B cell (primary cell): ENCODE measurements at regions not wholly inside any gene's neighbourhood (a gene's known extent, or its start where the extent isn't known, plus 50 kb on each side); places are given as distances from the start of the nearest gene placed in this dataset.

Experiments
- ATAC-seq: fragments of 200-7000 bp; cut with Tn5 transposase; one replicate; pipeline ENCODE4 v1.10.0; 2021; ENCODE audit warnings: low read depth, mild to moderate bottlenecking, moderate number of reproducible peaks, moderate library complexity
- CTCF ChIA-PET: fragments of 350-600 bp; sonication (Branson Sonifier 250); formaldehyde crosslinking; loops from one replicate; lab custom pipeline; 2021; ENCODE audit warnings: antibody characterized with exemption, inconsistent platforms; lab: Charles Lee
- POLR2A ChIA-PET: fragments of 350-600 bp; sonication (Branson Sonifier 250); formaldehyde crosslinking; loops from one replicate; lab custom pipeline; 2021; ENCODE audit warnings: antibody characterized with exemption; lab: Charles Lee
- DNase-seq: peaks from one replicate; pipeline ENCODE4 v3.0.0; 2013
- H2AFZ ChIP-seq: 2 replicates; pipeline ENCODE4 v1.6.1; 2012; ENCODE audit warnings: mild to moderate bottlenecking, low read depth, low read length; ENCODE audit not compliant: insufficient read depth, poor library complexity, severe bottlenecking
- H3K27ac ChIP-seq, 2 donors: 1 replicate in 1 of 2; 2 replicates in 1 of 2; pipeline ENCODE4 v1.5.1; 2012 to 2013; ENCODE audit warnings: low read length in 2 of 2, mild to moderate bottlenecking in 2 of 2, moderate library complexity in 1 of 2
- H3K27me3 ChIP-seq, 4 experiments: fragments of 200-600 bp in 1 of 4; sonication (generic) in 1 of 4; replicated peaks in 1 of 4; 1 replicate in 2 of 4; 2 replicates in 2 of 4; pipeline versions ENCODE4 v1.6.1 to v1.7.0; 2013 to 2016; ENCODE audit warnings: low read length in 3 of 4, mild to moderate bottlenecking in 2 of 4, mixed read lengths in 1 of 4, moderate library complexity in 1 of 4; ENCODE audit not compliant: insufficient read depth in 4 of 4, control insufficient read depth in 3 of 4; ENCODE audit errors: control extremely low read depth in 1 of 4
- H3K36me3 ChIP-seq, 2 experiments: replicated peaks in 1 of 2; 1 replicate in 1 of 2; 2 replicates in 1 of 2; pipeline versions ENCODE4 v1.6.1 to v1.7.1; 2013; ENCODE audit warnings: low read length in 1 of 2; ENCODE audit not compliant: insufficient read depth in 2 of 2, control insufficient read depth in 1 of 2; ENCODE audit errors: control extremely low read depth in 1 of 2, extremely low read depth in 1 of 2
- H3K4me1 ChIP-seq, 2 donors: fragments of 200-600 bp in 1 of 2; sonication (generic) in 1 of 2; 1 replicate in 1 of 2; 2 replicates in 1 of 2; pipeline versions ENCODE4 v1.5.1 to v1.6.1; 2013 to 2017; ENCODE audit warnings: low read length in 2 of 2; ENCODE audit not compliant: control insufficient read depth in 2 of 2, insufficient read depth in 2 of 2
- H3K4me2 ChIP-seq: replicated peaks from 2 replicates; pipeline ENCODE3; 2012; ENCODE audit warnings: mild to moderate bottlenecking, low read depth, low read length; ENCODE audit not compliant: poor library complexity, severe bottlenecking
- H3K4me3 ChIP-seq, 5 experiments: fragments of 200-600 bp in 1 of 5; sonication (generic) in 1 of 5; 1 replicate in 3 of 5; 2 replicates in 2 of 5; pipeline versions ENCODE4 v1.5.1 to v1.7.0; 2011 to 2016; ENCODE audit warnings: low read length in 4 of 5, mild to moderate bottlenecking in 4 of 5, low read depth in 2 of 5, control low read depth in 1 of 5, moderate library complexity in 1 of 5; ENCODE audit not compliant: insufficient read depth in 1 of 5; ENCODE audit errors: control extremely low read depth in 1 of 5, extremely low read depth in 1 of 5
- H3K79me2 ChIP-seq: fragments of 200-600 bp; sonication (generic); one replicate; pipeline ENCODE4 v1.6.0; 2016; ENCODE audit warnings: low read length; ENCODE audit not compliant: control insufficient read depth, insufficient read depth
- H3K9ac ChIP-seq: fragments of 200-600 bp; sonication (generic); 2 replicates; pipeline ENCODE4 v1.6.1; 2017; ENCODE audit warnings: mild to moderate bottlenecking, low read length, moderate library complexity
- H3K9me3 ChIP-seq, 3 donors: one replicate each; pipeline versions ENCODE4 v1.6.1 to v1.7.1; 2013; ENCODE audit warnings: low read length in 2 of 3; ENCODE audit not compliant: control insufficient read depth in 2 of 3, insufficient read depth in 1 of 3; ENCODE audit errors: control extremely low read depth in 1 of 3
- H4K20me1 ChIP-seq: 2 replicates; pipeline ENCODE4 v1.6.0; 2012; ENCODE audit warnings: mild to moderate bottlenecking, low read length; ENCODE audit not compliant: insufficient read depth, control insufficient read depth, poor library complexity, severe bottlenecking
- H3K27ac Mint-ChIP-seq: one replicate; pipeline ENCODE4 v1.8.0; 2021; ENCODE audit warnings: mixed read lengths
- H3K27me3 Mint-ChIP-seq: one replicate; pipeline ENCODE4 v1.8.0; 2021; ENCODE audit warnings: mixed read lengths
- H3K4me1 Mint-ChIP-seq: one replicate; pipeline ENCODE4 v1.8.0; 2021; ENCODE audit warnings: mixed read lengths
- H3K4me3 Mint-ChIP-seq: one replicate; pipeline ENCODE4 v1.8.0; 2021; ENCODE audit warnings: mixed read lengths
- H3K9me3 Mint-ChIP-seq: one replicate; pipeline ENCODE4 v1.8.0; 2022; ENCODE audit warnings: mixed read lengths; ENCODE audit not compliant: insufficient read depth
- EZH2 ChIP-seq: IDR thresholded peaks from 2 replicates; pipeline ENCODE4 v1.6.1; 2012; ENCODE audit warnings: borderline replicate concordance, low read depth, mild to moderate bottlenecking, moderate library complexity, low read length; ENCODE audit not compliant: insufficient read depth, poor library complexity, severe bottlenecking
- WGBS: methylation state at CpG from one replicate; pipeline ENCODE4 v1.1.5; 2013; ENCODE audit warnings: missing lambda C conversion rate; ENCODE audit not compliant: insufficient coverage; 5-methylcytosine and 5-hydroxymethylcytosine counted together
- intact Hi-C: fragments of 100-400 bp; cut with micrococcal nuclease; formaldehyde crosslinking; loops from one replicate; pipeline ENCODE4 v1.10.0; 2022
- TF ChIP-seq, protein P1 (sequence below): fragments of 200-600 bp; IDR thresholded peaks from one replicate; pipeline ENCODE4 v1.8.0; 2022; ENCODE audit warnings: antibody characterized with exemption, mild to moderate bottlenecking

DNA sequence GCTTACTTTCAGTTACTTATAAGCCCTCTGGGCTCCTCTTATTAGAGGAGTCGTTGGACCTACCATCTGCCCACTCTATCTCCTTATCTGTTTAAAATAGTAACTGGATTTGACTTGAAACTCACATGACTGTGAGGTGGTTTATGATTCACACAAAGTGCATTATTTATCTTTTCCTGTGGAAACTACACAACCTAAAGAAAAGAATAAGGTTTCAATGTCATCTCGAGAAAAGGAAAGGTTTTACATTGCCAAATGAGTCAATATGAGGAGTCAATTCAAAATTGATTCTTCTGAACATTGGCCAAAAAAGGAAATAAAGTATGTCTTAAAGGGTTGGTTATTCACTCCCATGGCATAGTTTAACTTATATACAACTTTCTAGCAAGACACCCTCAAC, 225.0 kb upstream of the G2E3 start:
- H4K20me1 ChIP-seq, result no peaks in the 10 kb centered on the region
- intact Hi-C loops, result loop anchor here (10.0 kb wide), 1 partner anchor 1579 kb away; no protein-coding TSS in a partner anchor
- ChIA-PET POLR2A (no interaction called here), CTCF (no interaction called here)
- ATAC-seq (no peak), DNase-seq (no peak)
- no peak overlapping the region for H3K4me3 ChIP-seq
- no peak overlapping the region for H3K9ac ChIP-seq
- H3K79me2 ChIP-seq, result no peaks in the 10 kb centered on the region
- no peak overlapping the region for H3K4me3 Mint-ChIP-seq
- no peaks in the 10 kb centered on the region for H3K9me3 ChIP-seq
- TF ChIP-seq, protein P1, sequence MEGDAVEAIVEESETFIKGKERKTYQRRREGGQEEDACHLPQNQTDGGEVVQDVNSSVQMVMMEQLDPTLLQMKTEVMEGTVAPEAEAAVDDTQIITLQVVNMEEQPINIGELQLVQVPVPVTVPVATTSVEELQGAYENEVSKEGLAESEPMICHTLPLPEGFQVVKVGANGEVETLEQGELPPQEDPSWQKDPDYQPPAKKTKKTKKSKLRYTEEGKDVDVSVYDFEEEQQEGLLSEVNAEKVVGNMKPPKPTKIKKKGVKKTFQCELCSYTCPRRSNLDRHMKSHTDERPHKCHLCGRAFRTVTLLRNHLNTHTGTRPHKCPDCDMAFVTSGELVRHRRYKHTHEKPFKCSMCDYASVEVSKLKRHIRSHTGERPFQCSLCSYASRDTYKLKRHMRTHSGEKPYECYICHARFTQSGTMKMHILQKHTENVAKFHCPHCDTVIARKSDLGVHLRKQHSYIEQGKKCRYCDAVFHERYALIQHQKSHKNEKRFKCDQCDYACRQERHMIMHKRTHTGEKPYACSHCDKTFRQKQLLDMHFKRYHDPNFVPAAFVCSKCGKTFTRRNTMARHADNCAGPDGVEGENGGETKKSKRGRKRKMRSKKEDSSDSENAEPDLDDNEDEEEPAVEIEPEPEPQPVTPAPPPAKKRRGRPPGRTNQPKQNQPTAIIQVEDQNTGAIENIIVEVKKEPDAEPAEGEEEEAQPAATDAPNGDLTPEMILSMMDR, result no peak
- no peak for TF ChIP-seq EZH2
- H3K9me3 Mint-ChIP-seq, result no peaks in the 10 kb centered on the region
- no CpG with 5 or more reads among the region's 2 CpGs for WGBS
- H3K4me1 Mint-ChIP-seq, result no peaks in the 10 kb centered on the region
- no peaks in the 10 kb centered on the region for H3K27me3 ChIP-seq
- H3K4me2 ChIP-seq, result no peak overlapping the region
- H3K4me1 ChIP-seq, result no peaks in the 10 kb centered on the region
- no peaks in the 10 kb centered on the region for H3K36me3 ChIP-seq
- no peak overlapping the region for H3K27ac ChIP-seq
- H3K27me3 Mint-ChIP-seq, result no peaks in the 10 kb centered on the region
- H2AFZ ChIP-seq, result no peak overlapping the region
- no peak overlapping the region for H3K27ac Mint-ChIP-seq

DNA sequence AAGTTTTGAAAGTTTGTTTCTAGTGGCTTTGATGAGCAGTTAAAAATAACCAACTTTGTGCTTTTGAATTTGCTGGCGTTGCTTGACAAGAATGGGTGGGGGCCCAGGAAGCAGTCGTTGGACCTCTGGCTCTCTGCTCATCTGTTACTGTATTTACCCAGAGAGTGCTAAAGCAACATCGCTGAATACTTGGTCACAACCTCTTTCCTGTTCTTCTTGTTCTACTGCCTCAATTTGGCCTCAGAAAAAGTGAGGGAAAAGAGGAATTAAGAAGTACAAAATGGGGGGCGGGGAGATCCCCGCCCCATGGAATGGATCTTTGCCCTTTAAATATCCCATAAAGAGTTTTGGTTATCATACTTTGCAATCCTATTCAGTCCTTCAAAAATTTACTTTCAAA, 221.5 kb upstream of the G2E3 start:
- H3K4me2 ChIP-seq, result no peak overlapping the region
- H3K27ac Mint-ChIP-seq, result no peak overlapping the region
- H3K4me3 ChIP-seq, result no peak overlapping the region
- CTCF ChIA-PET, result no interaction called here
- no peaks in the 10 kb centered on the region for H3K9me3 Mint-ChIP-seq
- H3K27me3 ChIP-seq, result no peaks in the 10 kb centered on the region
- no peak overlapping the region for H3K4me3 Mint-ChIP-seq
- H3K27me3 Mint-ChIP-seq, result no peaks in the 10 kb centered on the region
- no peaks in the 10 kb centered on the region for H3K36me3 ChIP-seq
- no peaks in the 10 kb centered on the region for H3K4me1 ChIP-seq
- TF ChIP-seq EZH2, result no peak
- no peaks in the 10 kb centered on the region for H3K79me2 ChIP-seq
- DNase-seq (no peak), ATAC-seq (no peak)
- H3K9me3 ChIP-seq, result no peaks in the 10 kb centered on the region
- POLR2A ChIA-PET, result no interaction called here
- H2AFZ ChIP-seq, result no peak overlapping the region
- H3K27ac ChIP-seq, result no peak overlapping the region
- 67% methylated on average over 1 of the region's 5 CpGs for WGBS
- intact Hi-C loops, result loop anchor here (10.0 kb wide), 1 partner anchor 1583 kb away; no protein-coding TSS in a partner anchor
- no peak overlapping the region for H3K9ac ChIP-seq
- no peaks in the 10 kb centered on the region for H4K20me1 ChIP-seq
- H3K4me1 Mint-ChIP-seq, result no peaks in the 10 kb centered on the region
